ENCODE measurements at regions not wholly inside any gene's neighbourhood (a gene's known extent, or its start where the extent isn't known, plus 50 kb on each side); places are given as distances from the start of the nearest gene placed in this dataset.

DNA sequence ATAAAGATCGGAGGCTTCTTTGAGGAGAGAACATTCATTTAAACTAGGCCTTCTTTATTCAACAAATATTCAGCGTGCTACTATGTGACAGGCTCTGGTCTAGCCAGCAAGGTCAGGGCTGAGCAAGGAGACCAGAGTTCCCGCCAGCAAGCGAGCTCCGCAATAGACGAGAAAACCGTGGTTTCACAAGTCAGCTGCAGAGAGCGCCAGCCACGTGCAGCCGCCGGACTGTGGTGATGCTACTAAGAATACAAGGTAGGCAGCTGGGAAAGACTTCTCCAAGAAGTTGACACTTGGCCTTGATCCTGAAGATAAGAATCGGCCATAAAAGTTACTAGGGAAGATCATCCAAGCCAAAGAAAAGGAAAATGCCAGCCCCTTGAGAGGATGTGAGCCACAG is 533.7 kb upstream of the SALL3 start:
- Histone ChIP-seq H3K27me3 (ENCODE audit: control insufficient read depth in 1 of 2, insufficient read depth in 2 of 2, low read length in 2 of 2) (no peaks in the 10 kb centered on the region), H2AFZ (ENCODE audit: low read length) (no peak overlapping the region), H3K36me3 (replicated peaks in 1 of 2; ENCODE audit: control insufficient read depth in 1 of 2, insufficient read depth in 2 of 2, low read length in 2 of 2) (no peaks in the 10 kb centered on the region), H3K4me3 (replicated peaks in 1 of 3; ENCODE audit: insufficient read depth in 1 of 3, low read depth in 2 of 3, low read length in 3 of 3) (no peak overlapping the region), H3K27ac (ENCODE audit: extremely low read length, insufficient read depth, low read length) (no peak overlapping the region), H3K4me2 (ENCODE audit: low read depth, low read length) (no peak overlapping the region), H3K4me1 (ENCODE audit: insufficient read depth, low read length) (no peaks in the 10 kb centered on the region), H3K79me2 (ENCODE audit: insufficient read depth, low read length) (no peaks in the 10 kb centered on the region), H3K9ac (ENCODE audit: insufficient read depth, low read depth, low read length) (no peak overlapping the region), H4K20me1 (ENCODE audit: insufficient read depth, low read length) (no peaks in the 10 kb centered on the region), H3K9me3 (ENCODE audit: low read length) (peaks cover 15% of the 10 kb centered on the region)
- ChIA-PET POLR2A (no interaction called here), CTCF (ENCODE audit: low intra/inter-chr PET ratio, low total read pairs) (no interaction called here)
- intact Hi-C loops (cut with micrococcal nuclease; ENCODE audit: unreplicated experiment) (no loop called here), in situ Hi-C loops (cut with HindIII; ENCODE audit: extremely low pct_ligation_motif_present, low pct_unique_long_range_greater_than_20kb) (no loop called here)
- DNase-seq (ENCODE audit: low spot score) (no peak), FAIRE-seq (no peak), ATAC-seq (no peak)
- no TSS peak for BruUV-seq (replicated peaks)
- WGBS (ENCODE audit: low lambda C conversion rate): 66% methylated on average over 12 of the region's 12 CpGs
- TF ChIP-seq ZNF564 (CRISPR knock-in tag; IDR thresholded peaks at IDR 0.05) (no peak), ZSCAN29 (CRISPR knock-in tag; conservative IDR thresholded peaks at IDR 0.05) (no peak), ZNF788 (CRISPR knock-in tag; IDR thresholded peaks at IDR 0.05; ENCODE audit: borderline replicate concordance) (no peak), ZNF547 (CRISPR knock-in tag; IDR thresholded peaks at IDR 0.05) (no peak), ISX (CRISPR knock-in tag; conservative IDR thresholded peaks at IDR 0.05) (no peak), KLF12 (CRISPR knock-in tag; IDR thresholded peaks at IDR 0.05; ENCODE audit: borderline replicate concordance) (no peak), LCORL (IDR thresholded peaks at IDR 0.05) (no peak), LCORL (CRISPR knock-in tag; IDR thresholded peaks at IDR 0.05) (no peak), KLF13 (CRISPR knock-in tag; IDR thresholded peaks at IDR 0.05) (no peak), ZNF552 (CRISPR knock-in tag; IDR thresholded peaks at IDR 0.05; ENCODE audit: borderline replicate concordance) (no peak), ZNF891 (CRISPR knock-in tag; IDR thresholded peaks at IDR 0.05) (no peak), PPARG (CRISPR knock-in tag; conservative IDR thresholded peaks at IDR 0.05) (no peak), TAF1 (CRISPR knock-in tag; IDR thresholded peaks at IDR 0.05) (no peak)
- TF ChIP-seq, protein P1, sequence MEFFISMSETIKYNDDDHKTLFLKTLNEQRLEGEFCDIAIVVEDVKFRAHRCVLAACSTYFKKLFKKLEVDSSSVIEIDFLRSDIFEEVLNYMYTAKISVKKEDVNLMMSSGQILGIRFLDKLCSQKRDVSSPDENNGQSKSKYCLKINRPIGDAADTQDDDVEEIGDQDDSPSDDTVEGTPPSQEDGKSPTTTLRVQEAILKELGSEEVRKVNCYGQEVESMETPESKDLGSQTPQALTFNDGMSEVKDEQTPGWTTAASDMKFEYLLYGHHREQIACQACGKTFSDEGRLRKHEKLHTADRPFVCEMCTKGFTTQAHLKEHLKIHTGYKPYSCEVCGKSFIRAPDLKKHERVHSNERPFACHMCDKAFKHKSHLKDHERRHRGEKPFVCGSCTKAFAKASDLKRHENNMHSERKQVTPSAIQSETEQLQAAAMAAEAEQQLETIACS (CRISPR knock-in tag; IDR thresholded peaks at IDR 0.05): no peak
- TF ChIP-seq, protein P2, sequence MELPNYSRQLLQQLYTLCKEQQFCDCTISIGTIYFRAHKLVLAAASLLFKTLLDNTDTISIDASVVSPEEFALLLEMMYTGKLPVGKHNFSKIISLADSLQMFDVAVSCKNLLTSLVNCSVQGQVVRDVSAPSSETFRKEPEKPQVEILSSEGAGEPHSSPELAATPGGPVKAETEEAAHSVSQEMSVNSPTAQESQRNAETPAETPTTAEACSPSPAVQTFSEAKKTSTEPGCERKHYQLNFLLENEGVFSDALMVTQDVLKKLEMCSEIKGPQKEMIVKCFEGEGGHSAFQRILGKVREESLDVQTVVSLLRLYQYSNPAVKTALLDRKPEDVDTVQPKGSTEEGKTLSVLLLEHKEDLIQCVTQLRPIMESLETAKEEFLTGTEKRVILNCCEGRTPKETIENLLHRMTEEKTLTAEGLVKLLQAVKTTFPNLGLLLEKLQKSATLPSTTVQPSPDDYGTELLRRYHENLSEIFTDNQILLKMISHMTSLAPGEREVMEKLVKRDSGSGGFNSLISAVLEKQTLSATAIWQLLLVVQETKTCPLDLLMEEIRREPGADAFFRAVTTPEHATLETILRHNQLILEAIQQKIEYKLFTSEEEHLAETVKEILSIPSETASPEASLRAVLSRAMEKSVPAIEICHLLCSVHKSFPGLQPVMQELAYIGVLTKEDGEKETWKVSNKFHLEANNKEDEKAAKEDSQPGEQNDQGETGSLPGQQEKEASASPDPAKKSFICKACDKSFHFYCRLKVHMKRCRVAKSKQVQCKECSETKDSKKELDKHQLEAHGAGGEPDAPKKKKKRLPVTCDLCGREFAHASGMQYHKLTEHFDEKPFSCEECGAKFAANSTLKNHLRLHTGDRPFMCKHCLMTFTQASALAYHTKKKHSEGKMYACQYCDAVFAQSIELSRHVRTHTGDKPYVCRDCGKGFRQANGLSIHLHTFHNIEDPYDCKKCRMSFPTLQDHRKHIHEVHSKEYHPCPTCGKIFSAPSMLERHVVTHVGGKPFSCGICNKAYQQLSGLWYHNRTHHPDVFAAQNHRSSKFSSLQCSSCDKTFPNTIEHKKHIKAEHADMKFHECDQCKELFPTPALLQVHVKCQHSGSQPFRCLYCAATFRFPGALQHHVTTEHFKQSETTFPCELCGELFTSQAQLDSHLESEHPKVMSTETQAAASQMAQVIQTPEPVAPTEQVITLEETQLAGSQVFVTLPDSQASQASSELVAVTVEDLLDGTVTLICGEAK (IDR thresholded peaks at IDR 0.05): no peak
- TF ChIP-seq, protein P2 (CRISPR knock-in tag; IDR thresholded peaks at IDR 0.05): no peak
- TF ChIP-seq, protein P3, sequence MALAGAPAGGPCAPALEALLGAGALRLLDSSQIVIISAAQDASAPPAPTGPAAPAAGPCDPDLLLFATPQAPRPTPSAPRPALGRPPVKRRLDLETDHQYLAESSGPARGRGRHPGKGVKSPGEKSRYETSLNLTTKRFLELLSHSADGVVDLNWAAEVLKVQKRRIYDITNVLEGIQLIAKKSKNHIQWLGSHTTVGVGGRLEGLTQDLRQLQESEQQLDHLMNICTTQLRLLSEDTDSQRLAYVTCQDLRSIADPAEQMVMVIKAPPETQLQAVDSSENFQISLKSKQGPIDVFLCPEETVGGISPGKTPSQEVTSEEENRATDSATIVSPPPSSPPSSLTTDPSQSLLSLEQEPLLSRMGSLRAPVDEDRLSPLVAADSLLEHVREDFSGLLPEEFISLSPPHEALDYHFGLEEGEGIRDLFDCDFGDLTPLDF (CRISPR knock-in tag; IDR thresholded peaks at IDR 0.05): no peak

Data from HepG2 (cell line).